Adrenal gland (tissue), 9 donors: ENCODE measurements at regions not wholly inside any gene's neighbourhood (a gene's known extent, or its start where the extent isn't known, plus 50 kb on each side); places are given as distances from the start of the nearest gene placed in this dataset.
A peak's percentile ranks its signal among the peaks of the same experiment; 100 is the strongest.
"Not testable (repeated sequence)": the region's sequence is repeated elsewhere in the genome, so short reads cannot be mapped to it uniquely, and the experiment has no call there.

ENCODE experiments used
- DNase-seq, 7 donors: peaks; one replicate each; pipeline ENCODE4 v3.0.0-alpha.2; 2019 to 2020
- H3K27ac ChIP-seq, 5 donors: fragments of 200-600 bp; sonication (generic) in 4 of 5; 1 replicate in 3 of 5; 2 replicates in 2 of 5; pipeline versions ENCODE4 v1.5.1 to v1.8.0; 2016 to 2020; ENCODE audit warnings: mild to moderate bottlenecking in 1 of 5
- H3K27me3 ChIP-seq: fragments of 200-600 bp; 2 replicates; pipeline ENCODE4 v1.8.0; 2021
- H3K36me3 ChIP-seq, 2 donors: fragments of 200-600 bp; replicated peaks in 1 of 2; 1 replicate in 1 of 2; 2 replicates in 1 of 2; pipeline versions ENCODE4 v1.5.1 to v1.8.0; 2018 to 2022
- H3K4me1 ChIP-seq, 2 donors: fragments of 200-600 bp; replicated peaks in 1 of 2; 1 replicate in 1 of 2; 2 replicates in 1 of 2; pipeline versions ENCODE4 v1.5.1 to v1.8.0; 2018 to 2021
- H3K4me3 ChIP-seq, 4 donors: fragments of 200-600 bp; sonication (generic) in 3 of 4; one replicate each; pipeline ENCODE4 v1.5.1; 2016 to 2018
- H3K9me3 ChIP-seq, 3 donors: fragments of 200-600 bp; sonication (generic) in 1 of 3; replicated peaks in 1 of 3; 1 replicate in 2 of 3; 2 replicates in 1 of 3; pipeline versions ENCODE4 v1.5.1 to v1.8.0; 2016 to 2021
- CTCF ChIP-seq, 6 experiments: fragments of 450-650 bp in 4 of 6; fragments of 200-600 bp in 2 of 6; sonication (generic) in 1 of 6; IDR thresholded peaks; 1 replicate in 5 of 6; 2 replicates in 1 of 6; pipeline versions ENCODE4 v1.5.1 to v1.8.0; 2016 to 2021; ENCODE audit warnings: antibody characterized with exemption in 6 of 6, mild to moderate bottlenecking in 2 of 6, moderate library complexity in 1 of 6
- POLR2A ChIP-seq, 2 donors: fragments of 450-650 bp; IDR thresholded peaks; one replicate each; pipeline ENCODE4 v1.6.1; 2017; ENCODE audit warnings: antibody characterized with exemption in 2 of 2, mild to moderate bottlenecking in 2 of 2, moderate library complexity in 1 of 2
- WGBS, 4 donors: extraction: QIAGEN DNeasy Blood & Tissue Kit in 2 of 4; methylation state at CpG; one replicate each; pipeline versions ENCODE4 v1.1.5 to v1.1.7; 2013 to 2017; 5-methylcytosine and 5-hydroxymethylcytosine counted together
- intact Hi-C, 2 donors: fragments of 100-400 bp; cut with DNase I; formaldehyde crosslinking; loops; one replicate each; pipeline versions ENCODE4 v1.14.1 to v1.15.0; 2022 to 2023
- donor health status: healthy with polysubstance abuse.
- donor health status: Bipolar disorder and iron deficiency.
- donor health status: DM: yes; HTN: yes; CAD: no.
- donor health status: DM: no; HTN: no; CAD: no.
- donor health status: DM: no; HTN: no; CAD: no.

GRCh38 chr5:172533399-172534228, 79.3 kb upstream of the SH3PXD2B start:
- Histone ChIP-seq H3K36me3 (no peaks in the 10 kb centered on the region), H3K4me1 (peaks cover 0 to 8% of the 10 kb centered on the region in 2 donors), H3K27ac (peak overlapping the region in 2 of 5 donors; percentile 58 to 69), H3K27me3 (no peaks in the 10 kb centered on the region), H3K4me3 (no peak overlapping the region), H3K9me3 (no peaks in the 10 kb centered on the region)
- WGBS, 4 donors, result 46 to 58% (median 55%) methylated on average over 9 to 12 of the region's 12 CpGs
- DNase-seq, result peak in 2 of 7 donors; percentile 39 to 56
- intact Hi-C loops, result no loop called here
- TF ChIP-seq CTCF (IDR thresholded peaks at IDR 0.05) (no peak), POLR2A (IDR thresholded peaks at IDR 0.05) (no peak)

DNA sequence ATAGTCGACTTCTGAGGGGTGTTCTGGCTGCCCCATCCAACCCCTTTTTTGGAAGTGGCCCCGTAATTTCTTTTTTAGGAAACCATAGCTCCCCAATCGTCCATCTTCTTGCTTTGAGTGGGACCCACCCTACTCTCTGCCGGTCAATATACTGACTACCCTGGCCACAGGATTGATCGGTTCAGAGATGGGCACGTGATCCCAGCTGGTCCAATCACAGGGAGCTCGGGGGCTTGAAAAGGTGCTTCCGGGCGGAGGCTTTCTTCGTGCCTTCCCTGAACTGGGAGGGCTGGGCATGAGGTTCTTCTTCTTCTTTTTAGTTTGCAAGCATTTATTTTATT, 78.7 kb upstream of the SH3PXD2B start:
- Histone ChIP-seq H3K36me3 (no peaks in the 10 kb centered on the region), H3K27me3 (no peaks in the 10 kb centered on the region), H3K4me3 (no peak overlapping the region), H3K4me1 (peaks cover 0 to 8% of the 10 kb centered on the region in 2 donors), H3K9me3 (no peaks in the 10 kb centered on the region), H3K27ac (no peak overlapping the region)
- TF ChIP-seq POLR2A (IDR thresholded peaks at IDR 0.05) (no peak), CTCF (IDR thresholded peaks at IDR 0.05) (no peak)
- WGBS, 4 donors, result 85 to 91% (median 88%) methylated on average over 10 of the region's 10 CpGs
- DNase-seq, result peak in 1 of 7 donors; percentile 18
- intact Hi-C loops, result no loop called here

DNA sequence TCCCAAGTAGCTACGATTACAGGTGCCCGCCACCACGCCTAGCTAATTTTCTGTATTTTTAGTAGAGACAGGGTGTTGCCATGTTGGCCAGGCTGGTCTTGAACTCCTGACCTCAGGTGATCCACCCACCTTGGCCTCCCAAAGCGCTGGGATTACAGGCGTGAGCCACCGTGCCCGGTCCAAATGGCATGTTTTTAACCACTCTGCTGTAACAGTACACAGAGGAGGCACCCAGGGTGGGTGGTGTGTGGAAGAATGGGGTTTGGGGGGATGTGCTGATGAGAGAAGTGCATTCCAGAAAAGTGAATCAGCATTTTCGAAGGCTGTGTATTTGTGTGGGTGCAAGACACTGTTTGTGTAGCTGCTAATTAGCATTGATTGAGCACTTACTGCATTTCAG, 78.1 kb upstream of the SH3PXD2B start:
- H3K4me3 ChIP-seq, H3K36me3 ChIP-seq, H3K4me1 ChIP-seq, H3K9me3 ChIP-seq, H3K27me3 ChIP-seq, intact Hi-C loops, H3K27ac ChIP-seq: not testable (repeated sequence)
- 86 to 93% (median 89%) methylated on average over 8 of the region's 8 CpGs for WGBS, 4 donors
- DNase-seq, result peak in 1 of 7 donors; percentile 30

- TF ChIP-seq CTCF (IDR thresholded peaks at IDR 0.05) (no peak), POLR2A (IDR thresholded peaks at IDR 0.05) (no peak)
- 86 to 95% (median 90%) methylated on average over 2 of the region's 2 CpGs for WGBS, 4 donors
- H3K27me3 ChIP-seq, result no peaks in the 10 kb centered on the region
- H3K9me3 ChIP-seq, result no peaks in the 10 kb centered on the region
- no peaks in the 10 kb centered on the region for H3K36me3 ChIP-seq
- H3K4me3 ChIP-seq, result no peak overlapping the region
- H3K4me1 ChIP-seq, result peaks cover 0 to 8% of the 10 kb centered on the region in 2 donors
- no peak overlapping the region for H3K27ac ChIP-seq
- intact Hi-C loops, result no loop called here
- peak in 1 of 7 donors; percentile 14 for DNase-seq
Observed at GRCh38 chr5:172531704-172532026, 77.3 kb upstream of the SH3PXD2B start.
